Lung (tissue), 11 donors: ENCODE measurements at regions not wholly inside any gene's neighbourhood (a gene's known extent, or its start where the extent isn't known, plus 50 kb on each side); places are given as distances from the start of the nearest gene placed in this dataset.

Experiments
- ATAC-seq: fragments of 200-7000 bp; cut with Tn5 transposase; one replicate; pipeline ENCODE4 v1.9.1; 2020; ENCODE audit warnings: moderate number of reproducible peaks; ENCODE audit not compliant: insufficient read depth, low FRiP score
- DNase-seq, 3 donors: peaks; one replicate each; pipeline ENCODE4 v3.0.0-alpha.2; 2013 to 2017
- H3K27ac ChIP-seq, 2 donors: one replicate each; pipeline ENCODE4 v1.5.1; 2013; ENCODE audit warnings: mild to moderate bottlenecking in 2 of 2, moderate library complexity in 2 of 2, control low read depth in 1 of 2, inconsistent platforms in 1 of 2, low read depth in 1 of 2, low read length in 1 of 2
- H3K27me3 ChIP-seq, 3 donors: one replicate each; pipeline ENCODE4 v1.5.1; 2013; ENCODE audit warnings: low read length in 2 of 3; ENCODE audit not compliant: control insufficient read depth in 3 of 3, insufficient read depth in 3 of 3
- H3K36me3 ChIP-seq, 4 donors: one replicate each; pipeline ENCODE4 v1.5.1; 2013; ENCODE audit warnings: low read length in 4 of 4, mild to moderate bottlenecking in 1 of 4, moderate library complexity in 1 of 4; ENCODE audit not compliant: control insufficient read depth in 4 of 4, insufficient read depth in 4 of 4
- H3K4me1 ChIP-seq, 5 donors: one replicate each; pipeline ENCODE4 v1.5.1; 2013; ENCODE audit warnings: low read length in 5 of 5, mild to moderate bottlenecking in 2 of 5, moderate library complexity in 1 of 5; ENCODE audit not compliant: control insufficient read depth in 5 of 5, insufficient read depth in 5 of 5
- H3K4me3 ChIP-seq: one replicate; pipeline ENCODE4 v1.5.1; 2013; ENCODE audit warnings: mild to moderate bottlenecking, control low read depth, moderate library complexity
- H3K9ac ChIP-seq, 2 donors: one replicate each; pipeline ENCODE4 v1.5.1; 2013; ENCODE audit warnings: low read length in 2 of 2, control low read depth in 1 of 2; ENCODE audit not compliant: insufficient read depth in 1 of 2
- H3K9me3 ChIP-seq, 4 donors: one replicate each; pipeline ENCODE4 v1.5.1; 2013; ENCODE audit warnings: low read length in 3 of 4, mild to moderate bottlenecking in 1 of 4, moderate library complexity in 1 of 4; ENCODE audit not compliant: control insufficient read depth in 4 of 4, insufficient read depth in 3 of 4
- WGBS, 2 donors: extraction: QIAGEN DNeasy Blood & Tissue Kit; methylation state at CpG; one replicate each; pipeline ENCODE4 v1.1.7; 2013; 5-methylcytosine and 5-hydroxymethylcytosine counted together
- TF ChIP-seq, protein P1 (sequence below): IDR thresholded peaks from 2 replicates; pipeline ENCODE4 v1.5.1; 2012; ENCODE audit warnings: mild to moderate bottlenecking; ENCODE audit errors: control extremely low read depth, extremely low read depth
- donor health status: control.
- donor health status: control.
- donor health status: Bipolar disorder and iron deficiency.
- donor health status: healthy.
- donor health status: DM: yes; HTN: yes; CAD: no.

DNA sequence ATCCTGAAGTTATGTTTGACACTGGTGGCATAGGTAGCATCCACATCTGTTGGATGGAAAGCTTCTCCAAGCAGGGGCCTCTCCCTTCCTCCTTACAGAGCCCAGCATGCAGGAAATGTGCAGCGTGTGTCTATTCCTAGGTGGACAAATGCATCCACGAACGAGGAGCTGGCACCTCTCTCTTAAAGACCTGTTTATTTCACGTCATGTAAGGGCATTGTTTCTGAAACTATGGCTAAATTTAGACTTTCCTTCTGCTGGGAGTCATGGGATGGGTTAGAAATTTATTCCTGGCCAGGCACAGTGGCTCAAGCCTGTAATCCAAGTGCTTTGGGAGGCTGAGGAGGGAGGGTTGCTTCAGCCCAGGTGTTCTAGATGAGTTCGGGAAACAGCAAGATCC is 208.4 kb upstream of the SVIL start:
- H3K9me3 ChIP-seq: no peaks in the 10 kb centered on the region
- no peak overlapping the region for H3K4me3 ChIP-seq
- no peaks in the 10 kb centered on the region for H3K27me3 ChIP-seq
- H3K36me3 ChIP-seq: no peaks in the 10 kb centered on the region
- TF ChIP-seq, protein P1, sequence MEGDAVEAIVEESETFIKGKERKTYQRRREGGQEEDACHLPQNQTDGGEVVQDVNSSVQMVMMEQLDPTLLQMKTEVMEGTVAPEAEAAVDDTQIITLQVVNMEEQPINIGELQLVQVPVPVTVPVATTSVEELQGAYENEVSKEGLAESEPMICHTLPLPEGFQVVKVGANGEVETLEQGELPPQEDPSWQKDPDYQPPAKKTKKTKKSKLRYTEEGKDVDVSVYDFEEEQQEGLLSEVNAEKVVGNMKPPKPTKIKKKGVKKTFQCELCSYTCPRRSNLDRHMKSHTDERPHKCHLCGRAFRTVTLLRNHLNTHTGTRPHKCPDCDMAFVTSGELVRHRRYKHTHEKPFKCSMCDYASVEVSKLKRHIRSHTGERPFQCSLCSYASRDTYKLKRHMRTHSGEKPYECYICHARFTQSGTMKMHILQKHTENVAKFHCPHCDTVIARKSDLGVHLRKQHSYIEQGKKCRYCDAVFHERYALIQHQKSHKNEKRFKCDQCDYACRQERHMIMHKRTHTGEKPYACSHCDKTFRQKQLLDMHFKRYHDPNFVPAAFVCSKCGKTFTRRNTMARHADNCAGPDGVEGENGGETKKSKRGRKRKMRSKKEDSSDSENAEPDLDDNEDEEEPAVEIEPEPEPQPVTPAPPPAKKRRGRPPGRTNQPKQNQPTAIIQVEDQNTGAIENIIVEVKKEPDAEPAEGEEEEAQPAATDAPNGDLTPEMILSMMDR: no peak
- H3K4me1 ChIP-seq: peaks cover 0 to 17% (median 11%) of the 10 kb centered on the region in 5 donors
- no peak for DNase-seq
- H3K9ac ChIP-seq: no peak overlapping the region
- 74 to 79% methylated on average over 5 of the region's 5 CpGs for WGBS, 2 donors
- ATAC-seq: no peak
- no peak overlapping the region for H3K27ac ChIP-seq

DNA sequence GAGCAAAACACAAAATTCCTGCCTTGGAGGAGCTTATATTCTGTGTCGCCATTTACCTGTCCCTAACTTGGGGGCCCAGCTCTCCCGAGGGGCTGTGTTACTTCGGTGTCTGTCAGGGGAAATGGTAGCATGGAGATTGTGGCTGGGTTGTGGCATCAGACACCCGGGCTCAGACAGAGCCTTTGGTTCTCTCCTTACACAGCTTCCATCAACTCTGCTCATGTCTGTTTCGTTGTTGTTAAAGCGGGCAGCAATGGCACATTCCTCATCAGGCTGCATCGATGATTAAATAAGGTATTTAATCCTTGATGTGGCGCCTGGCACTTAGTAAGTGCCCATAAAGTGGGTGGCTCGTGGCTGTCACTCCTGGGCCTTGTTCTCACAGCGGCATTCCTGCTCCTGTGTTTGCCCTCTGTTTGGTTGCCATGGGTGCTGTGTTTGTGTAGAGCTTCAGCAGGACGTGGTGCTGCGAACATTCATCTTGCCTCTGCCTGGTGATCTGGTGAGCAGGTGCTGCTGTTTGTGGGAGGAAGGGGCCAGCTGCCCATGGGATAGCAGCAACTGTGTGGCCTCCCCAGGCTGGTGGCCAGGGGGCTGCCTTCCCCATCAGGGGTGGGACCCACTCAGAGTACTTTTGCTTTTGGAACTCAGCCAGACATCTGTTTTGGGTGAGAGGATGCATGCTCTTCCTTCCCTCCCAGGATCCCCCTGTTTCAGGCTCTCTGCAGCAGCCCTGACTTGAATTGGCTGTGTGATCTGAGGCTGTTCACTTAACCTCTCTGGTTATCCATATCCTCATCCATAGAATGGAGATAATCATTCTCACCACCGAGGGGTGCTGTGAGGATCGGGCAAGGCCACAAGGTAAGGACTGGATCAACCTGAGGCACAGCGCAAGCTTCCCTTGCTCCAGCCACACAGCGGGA is 207.2 kb upstream of the SVIL start:
- peaks cover 0 to 20% (median 11%) of the 10 kb centered on the region in 5 donors for H3K4me1 ChIP-seq
- H3K27ac ChIP-seq: peak overlapping the region; percentile 31 to 38
- TF ChIP-seq, protein P1: no peak
- no peaks in the 10 kb centered on the region for H3K9me3 ChIP-seq
- no peaks in the 10 kb centered on the region for H3K27me3 ChIP-seq
- no peak overlapping the region for H3K4me3 ChIP-seq
- H3K9ac ChIP-seq: no peak overlapping the region
- H3K36me3 ChIP-seq: no peaks in the 10 kb centered on the region
- ATAC-seq: peak; percentile 71
- WGBS, 2 donors: 66 to 77% methylated on average over 16 of the region's 16 CpGs
- DNase-seq: peak; percentile 71 to 81 (median 79)

DNA sequence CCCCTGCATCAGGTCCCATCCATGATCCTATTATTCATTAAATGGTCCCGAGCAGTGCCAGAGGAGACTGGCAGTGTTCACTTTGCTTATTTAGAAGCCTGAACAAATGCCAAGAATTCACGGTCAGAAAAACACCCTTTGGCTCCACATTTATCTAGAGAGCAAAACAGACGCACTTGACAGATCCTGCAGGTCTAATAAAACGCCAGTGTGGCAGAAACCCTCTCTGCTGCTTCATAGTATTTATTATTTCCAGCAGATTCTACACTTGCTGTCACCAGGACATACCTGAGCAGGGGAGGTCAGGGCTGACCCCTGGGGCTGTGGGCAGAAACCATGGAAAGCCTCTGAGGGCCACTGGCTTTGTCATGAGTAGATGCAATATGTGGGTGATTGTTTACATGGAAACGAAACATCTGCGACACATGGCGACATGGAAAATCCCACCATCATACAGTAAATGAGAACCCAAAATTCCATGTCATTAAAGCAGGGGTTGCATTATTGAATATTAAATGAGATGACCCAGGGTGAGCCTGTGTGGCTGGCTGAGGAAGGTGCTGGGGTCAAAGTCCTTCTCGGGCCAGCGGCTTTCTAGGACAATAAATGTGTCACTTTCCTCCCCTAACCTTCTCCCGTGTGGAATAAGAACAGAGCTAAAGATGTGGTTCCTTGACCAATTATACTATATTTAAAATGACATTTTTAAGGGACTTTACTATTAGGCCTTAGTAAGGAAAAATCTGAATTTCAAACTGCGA is 205.9 kb upstream of the SVIL start:
- WGBS, 2 donors: 73 to 80% methylated on average over 11 of the region's 11 CpGs
- H3K36me3 ChIP-seq: no peaks in the 10 kb centered on the region
- no peaks in the 10 kb centered on the region for H3K9me3 ChIP-seq
- no peak for ATAC-seq
- H3K27me3 ChIP-seq: no peaks in the 10 kb centered on the region
- H3K4me3 ChIP-seq: no peak overlapping the region
- H3K4me1 ChIP-seq: peaks cover 0 to 20% (median 11%) of the 10 kb centered on the region in 5 donors
- TF ChIP-seq, protein P1: no peak
- no peak for DNase-seq
- H3K27ac ChIP-seq: peak overlapping the region; percentile 22 to 44
- no peak overlapping the region for H3K9ac ChIP-seq
